ENCODE measurements at regions not wholly inside any gene's neighbourhood (a gene's known extent, or its start where the extent isn't known, plus 50 kb on each side); places are given as distances from the start of the nearest gene placed in this dataset.
"Not testable (repeated sequence)": the region's sequence is repeated elsewhere in the genome, so short reads cannot be mapped to it uniquely, and the experiment has no call there.

GRCh38 chr4:83981156-83981555 lies 445.2 kb downstream of the GPAT3 start:
- ChIA-PET CTCF (no interaction called here), POLR2A (no interaction called here)
- no peak for DNase-seq
- Mint-ChIP-seq H3K27ac (no peak overlapping the region), H3K9me3 (peaks cover 8% of the 10 kb centered on the region), H3K36me3 (no peaks in the 10 kb centered on the region), H3K4me3 (no peak overlapping the region), H3K4me1 (ENCODE audit: low read depth) (no peaks in the 10 kb centered on the region), H3K27me3 (no peaks in the 10 kb centered on the region)
- intact Hi-C loops (cut with micrococcal nuclease): no loop called here

DNA sequence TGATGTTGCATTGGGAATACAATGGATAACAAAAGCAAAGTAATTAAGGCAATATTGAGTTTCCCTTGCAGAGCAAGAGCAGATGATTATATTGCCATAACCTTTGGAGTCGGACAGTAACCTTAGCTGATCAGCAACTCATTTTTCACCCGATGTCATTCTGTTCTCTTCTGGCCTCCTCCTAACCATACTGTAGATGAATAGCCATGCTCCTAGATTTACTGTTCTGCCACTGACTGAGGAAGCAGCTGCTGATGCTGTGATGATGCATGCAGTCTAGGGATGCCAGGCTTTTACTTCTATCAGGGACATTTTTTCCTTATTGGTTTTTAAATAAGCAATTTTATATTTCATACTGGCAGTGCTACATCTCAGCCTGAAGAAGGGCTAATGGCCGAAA lies 443.9 kb downstream of the GPAT3 start:
- DNase-seq: no peak
- Mint-ChIP-seq H3K36me3 (no peaks in the 10 kb centered on the region), H3K27ac (no peak overlapping the region), H3K27me3 (no peaks in the 10 kb centered on the region), H3K4me3 (no peak overlapping the region), H3K9me3 (peaks cover 8% of the 10 kb centered on the region), H3K4me1 (ENCODE audit: low read depth) (no peaks in the 10 kb centered on the region)
- intact Hi-C loops (cut with micrococcal nuclease): no loop called here
- ChIA-PET POLR2A (no interaction called here), CTCF (no interaction called here)

DNA sequence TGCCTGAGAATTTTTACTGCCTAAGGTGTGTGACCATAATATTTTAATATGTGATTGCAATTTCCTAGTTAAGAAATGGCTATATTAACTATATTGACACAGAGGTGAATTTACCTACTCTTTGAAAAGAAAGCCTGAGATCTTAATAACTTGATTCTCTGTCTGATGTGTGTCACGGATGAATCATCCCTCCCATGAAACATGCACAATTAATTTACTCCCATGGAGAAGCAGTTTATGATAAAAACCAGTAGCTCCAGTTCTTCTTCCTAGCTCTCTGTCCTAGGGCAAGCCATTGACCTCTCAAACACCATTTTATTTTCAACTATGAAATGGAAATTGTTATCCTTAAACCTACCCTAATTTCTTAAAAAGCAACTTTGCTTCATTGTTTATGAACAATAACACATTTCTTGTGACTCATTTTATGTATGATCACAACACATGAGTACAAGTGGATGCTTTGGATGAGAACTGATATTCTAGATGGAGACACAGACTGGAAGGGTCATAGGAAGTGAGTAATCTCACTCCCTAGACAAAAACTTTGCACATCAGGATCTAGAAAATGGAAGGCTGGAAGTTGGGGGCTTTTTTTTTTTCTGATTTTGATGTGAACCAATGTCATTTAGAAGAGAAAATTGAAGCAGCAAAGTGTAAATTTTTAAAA lies 438.3 kb downstream of the GPAT3 start:
- Mint-ChIP-seq H3K27ac (no peak overlapping the region), H3K36me3 (no peaks in the 10 kb centered on the region), H3K27me3 (no peaks in the 10 kb centered on the region), H3K4me3 (no peak overlapping the region), H3K9me3 (no peaks in the 10 kb centered on the region), H3K4me1 (ENCODE audit: low read depth) (no peaks in the 10 kb centered on the region)
- no peak for DNase-seq
- ChIA-PET POLR2A (no interaction called here), CTCF (no interaction called here)
- intact Hi-C loops (cut with micrococcal nuclease): no loop called here

- H3K9me3 Mint-ChIP-seq: peaks cover 23% of the 10 kb centered on the region
- H3K4me3 Mint-ChIP-seq: no peak overlapping the region
- no peaks in the 10 kb centered on the region for H3K27me3 Mint-ChIP-seq
- no peak for DNase-seq
- H3K27ac Mint-ChIP-seq: no peak overlapping the region
- no peaks in the 10 kb centered on the region for H3K4me1 Mint-ChIP-seq (ENCODE audit: low read depth)
- intact Hi-C loops (cut with micrococcal nuclease): no loop called here
- ChIA-PET POLR2A (no interaction called here), CTCF (no interaction called here)
- no peaks in the 10 kb centered on the region for H3K36me3 Mint-ChIP-seq
These were observed 429.2 kb downstream of the GPAT3 start for GRCh38 chr4:83964996-83965541.

DNA sequence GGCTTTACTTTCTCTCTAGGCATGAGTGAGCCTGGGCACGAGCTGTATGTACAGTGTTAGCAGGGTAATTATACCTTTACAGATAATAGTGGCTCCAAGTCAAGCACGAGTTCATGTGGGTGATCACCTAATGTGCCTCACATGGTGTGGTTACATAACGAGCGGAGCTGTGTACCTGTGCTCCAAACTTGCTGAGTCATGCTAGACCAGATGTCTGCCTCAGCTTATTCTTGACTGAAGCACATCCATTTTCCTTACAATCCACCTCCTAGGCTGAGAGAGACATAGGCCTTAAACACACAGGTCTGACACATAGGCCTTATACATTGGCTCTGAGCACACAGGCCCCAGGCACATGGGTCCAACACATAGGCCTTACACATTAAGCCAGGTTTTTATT lies 426.6 kb downstream of the GPAT3 start:
- H3K9me3 Mint-ChIP-seq: peaks cover 23% of the 10 kb centered on the region
- no peak for DNase-seq
- no peaks in the 10 kb centered on the region for H3K27me3 Mint-ChIP-seq
- ChIA-PET CTCF (no interaction called here), POLR2A (no interaction called here)
- H3K27ac Mint-ChIP-seq: no peak overlapping the region
- H3K4me3 Mint-ChIP-seq: no peak overlapping the region
- no peaks in the 10 kb centered on the region for H3K36me3 Mint-ChIP-seq
- intact Hi-C loops (cut with micrococcal nuclease): no loop called here
- no peaks in the 10 kb centered on the region for H3K4me1 Mint-ChIP-seq (ENCODE audit: low read depth)

- intact Hi-C loops (cut with micrococcal nuclease): no loop called here
- H3K9me3 Mint-ChIP-seq: peaks cover 23% of the 10 kb centered on the region
- POLR2A ChIA-PET: no interaction called here
- H3K36me3 Mint-ChIP-seq: no peaks in the 10 kb centered on the region
- H3K4me3 Mint-ChIP-seq: no peak overlapping the region
- no peaks in the 10 kb centered on the region for H3K4me1 Mint-ChIP-seq (ENCODE audit: low read depth)
- no peak overlapping the region for H3K27ac Mint-ChIP-seq
- H3K27me3 Mint-ChIP-seq: no peaks in the 10 kb centered on the region
- CTCF ChIA-PET: no interaction called here
- DNase-seq: no peak
These were observed 425.7 kb downstream of the GPAT3 start for GRCh38 chr4:83961575-83961974.

GRCh38 chr4:83959160-83959559 lies 423.3 kb downstream of the GPAT3 start:
- ChIA-PET POLR2A (no interaction called here), CTCF (no interaction called here)
- intact Hi-C loops (cut with micrococcal nuclease): no loop called here
- DNase-seq: no peak
- H3K9me3 Mint-ChIP-seq: peaks cover 6% of the 10 kb centered on the region
- no peak overlapping the region for H3K27ac Mint-ChIP-seq
- H3K4me3 Mint-ChIP-seq: no peak overlapping the region
- H3K27me3 Mint-ChIP-seq: no peaks in the 10 kb centered on the region
- no peaks in the 10 kb centered on the region for H3K4me1 Mint-ChIP-seq (ENCODE audit: low read depth)
- H3K36me3 Mint-ChIP-seq: no peaks in the 10 kb centered on the region

- Mint-ChIP-seq H3K27ac (no peak overlapping the region), H3K9me3 (no peaks in the 10 kb centered on the region), H3K27me3 (no peaks in the 10 kb centered on the region), H3K36me3 (no peaks in the 10 kb centered on the region), H3K4me3 (no peak overlapping the region), H3K4me1 (ENCODE audit: low read depth) (no peaks in the 10 kb centered on the region)
- CTCF ChIA-PET: no interaction called here
- POLR2A ChIA-PET: no interaction called here
- DNase-seq: no peak
- intact Hi-C loops (cut with micrococcal nuclease): no loop called here
These were observed 411.9 kb downstream of the GPAT3 start for GRCh38 chr4:83947830-83948193.

GRCh38 chr4:83947125-83947829 lies 411.4 kb downstream of the GPAT3 start:
- Mint-ChIP-seq H3K4me3 (no peak overlapping the region), H3K4me1 (ENCODE audit: low read depth) (no peaks in the 10 kb centered on the region), H3K27ac (no peak overlapping the region), H3K36me3 (no peaks in the 10 kb centered on the region), H3K9me3 (no peaks in the 10 kb centered on the region), H3K27me3 (no peaks in the 10 kb centered on the region)
- DNase-seq: no peak
- CTCF ChIA-PET: no interaction called here
- intact Hi-C loops (cut with micrococcal nuclease): no loop called here
- POLR2A ChIA-PET: no interaction called here

GRCh38 chr4:83943691-83944090 lies 407.8 kb downstream of the GPAT3 start:
- H3K36me3 Mint-ChIP-seq; POLR2A ChIA-PET; DNase-seq; CTCF ChIA-PET; H3K9me3 Mint-ChIP-seq; H3K27ac Mint-ChIP-seq; intact Hi-C loops (cut with micrococcal nuclease); H3K4me1 Mint-ChIP-seq (ENCODE audit: low read depth); H3K4me3 Mint-ChIP-seq; H3K27me3 Mint-ChIP-seq: not testable (repeated sequence)

- POLR2A ChIA-PET: no interaction called here
These were observed 397.0 kb downstream of the GPAT3 start for GRCh38 chr4:83932750-83933391.

DNA sequence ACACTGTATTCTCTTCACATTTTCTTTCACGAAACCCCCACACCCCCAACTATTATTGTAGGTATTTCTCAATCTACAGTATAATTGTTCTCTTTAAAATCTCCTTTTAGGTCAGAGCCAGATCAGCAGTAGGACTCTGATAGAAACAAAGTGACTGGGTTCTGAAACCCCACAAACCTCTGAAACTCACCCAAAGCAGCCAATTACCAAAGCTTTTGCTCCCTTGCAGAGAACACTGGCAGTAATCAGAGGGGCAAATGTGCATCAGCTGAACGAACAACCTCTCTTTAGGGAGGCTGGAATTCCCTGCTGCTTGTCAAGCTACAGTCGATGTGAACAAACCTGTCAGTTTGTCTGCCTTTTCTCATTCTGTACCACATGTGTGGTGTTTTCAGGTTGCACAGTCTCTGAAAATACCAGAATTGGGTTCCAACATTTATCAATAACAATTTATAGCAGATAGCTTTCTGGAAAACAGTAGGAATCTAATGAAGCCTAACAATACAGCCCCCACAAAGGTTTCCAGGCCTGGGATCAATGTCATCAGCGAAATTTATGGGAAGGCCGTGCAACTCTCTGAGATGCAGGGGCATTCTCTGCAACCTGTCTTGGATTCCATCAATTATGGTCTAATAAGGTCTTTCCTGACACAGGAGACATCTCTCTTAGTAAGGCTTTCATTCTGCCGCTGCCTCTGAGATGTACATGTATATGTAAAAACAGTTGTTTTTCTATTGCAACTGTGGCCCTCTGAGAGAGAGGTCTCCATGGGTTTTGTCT lies 395.9 kb downstream of the GPAT3 start:
- intact Hi-C loops (cut with micrococcal nuclease): no loop called here
- Mint-ChIP-seq H3K27me3 (no peaks in the 10 kb centered on the region), H3K4me3 (no peak overlapping the region), H3K27ac (no peak overlapping the region), H3K4me1 (ENCODE audit: low read depth) (no peaks in the 10 kb centered on the region), H3K9me3 (peaks cover 2% of the 10 kb centered on the region), H3K36me3 (no peaks in the 10 kb centered on the region)
- CTCF ChIA-PET: no interaction called here
- POLR2A ChIA-PET: no interaction called here
- DNase-seq: no peak

More at GRCh38 chr4:83932750-83933391, 397.0 kb downstream of the GPAT3 start:
- H3K27ac Mint-ChIP-seq: no peak overlapping the region
- no peak for DNase-seq
- peaks cover 4% of the 10 kb centered on the region for H3K9me3 Mint-ChIP-seq
- H3K36me3 Mint-ChIP-seq: no peaks in the 10 kb centered on the region
- H3K27me3 Mint-ChIP-seq: no peaks in the 10 kb centered on the region
- CTCF ChIA-PET: no interaction called here
- H3K4me3 Mint-ChIP-seq: no peak overlapping the region
- H3K4me1 Mint-ChIP-seq (ENCODE audit: low read depth): no peaks in the 10 kb centered on the region
- intact Hi-C loops (cut with micrococcal nuclease): no loop called here

Measured in activated CD4-positive, alpha-beta memory T cell treated with anti-CD3 and anti-CD28 coated beads for 36 hours (primary cell).